Stimulated activated naive CD8-positive, alpha-beta T cell treated with anti-CD3 and anti-CD28 coated beads, Interleukin-15, Interleukin-2, amounts not matched to agents 100 ng/mL and 50 ng/mL, for 24 hours (primary cell): ENCODE measurements at regions not wholly inside any gene's neighbourhood (a gene's known extent, or its start where the extent isn't known, plus 50 kb on each side); places are given as distances from the start of the nearest gene placed in this dataset.
"Not testable (repeated sequence)": the region's sequence is repeated elsewhere in the genome, so short reads cannot be mapped to it uniquely, and the experiment has no call there.

ENCODE experiments used
- H3K27ac Mint-ChIP-seq: one replicate; pipeline ENCODE4 v1.8.0; 2021; ENCODE audit warnings: mild to moderate bottlenecking, mixed read lengths
- H3K27me3 Mint-ChIP-seq: one replicate; pipeline ENCODE4 v1.8.0; 2021; ENCODE audit warnings: mixed read lengths
- H3K36me3 Mint-ChIP-seq: one replicate; pipeline ENCODE4 v1.8.0; 2021; ENCODE audit warnings: low read depth, mixed read lengths
- H3K4me1 Mint-ChIP-seq: one replicate; pipeline ENCODE4 v1.8.0; 2021; ENCODE audit warnings: low read depth, mixed read lengths
- H3K4me3 Mint-ChIP-seq: one replicate; pipeline ENCODE4 v1.8.0; 2021; ENCODE audit warnings: mild to moderate bottlenecking, mixed read lengths
- H3K9me3 Mint-ChIP-seq: one replicate; pipeline ENCODE4 v1.8.0; 2021; ENCODE audit warnings: mixed read lengths

DNA sequence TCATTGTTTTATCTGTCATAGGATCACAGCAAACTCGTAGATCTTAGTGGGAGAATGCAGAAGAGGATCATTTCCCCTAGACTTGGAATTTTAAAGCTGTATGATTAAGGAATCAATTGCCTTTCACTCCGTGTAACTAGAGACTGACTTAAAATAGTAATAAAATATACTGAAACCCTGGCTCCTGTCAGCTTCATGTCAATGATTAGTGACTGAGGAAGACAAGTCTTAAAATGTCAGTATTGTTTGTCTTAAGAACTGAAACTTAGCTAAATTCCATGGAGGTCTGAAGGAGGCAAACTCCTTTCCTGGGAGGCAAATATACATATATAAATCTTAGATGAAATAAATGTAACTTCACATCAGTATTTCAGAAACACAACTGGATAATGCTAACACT is 1016.7 kb upstream of the PCDH10 start:
- no peaks in the 10 kb centered on the region for H3K36me3 Mint-ChIP-seq

GRCh38 chr4:132169660-132170059 is 979.4 kb upstream of the PCDH10 start:
- no peak overlapping the region for H3K27ac Mint-ChIP-seq
- H3K9me3 Mint-ChIP-seq: peaks cover 12% of the 10 kb centered on the region
- no peak overlapping the region for H3K4me3 Mint-ChIP-seq
- no peaks in the 10 kb centered on the region for H3K36me3 Mint-ChIP-seq
- H3K4me1 Mint-ChIP-seq: no peaks in the 10 kb centered on the region
- H3K27me3 Mint-ChIP-seq: no peaks in the 10 kb centered on the region

More for the DNA sequence above, 1016.7 kb upstream of the PCDH10 start:
- Mint-ChIP-seq H3K4me1 (no peaks in the 10 kb centered on the region), H3K9me3 (peaks cover 8% of the 10 kb centered on the region), H3K27me3 (no peaks in the 10 kb centered on the region), H3K4me3 (no peak overlapping the region), H3K27ac (no peak overlapping the region)

DNA sequence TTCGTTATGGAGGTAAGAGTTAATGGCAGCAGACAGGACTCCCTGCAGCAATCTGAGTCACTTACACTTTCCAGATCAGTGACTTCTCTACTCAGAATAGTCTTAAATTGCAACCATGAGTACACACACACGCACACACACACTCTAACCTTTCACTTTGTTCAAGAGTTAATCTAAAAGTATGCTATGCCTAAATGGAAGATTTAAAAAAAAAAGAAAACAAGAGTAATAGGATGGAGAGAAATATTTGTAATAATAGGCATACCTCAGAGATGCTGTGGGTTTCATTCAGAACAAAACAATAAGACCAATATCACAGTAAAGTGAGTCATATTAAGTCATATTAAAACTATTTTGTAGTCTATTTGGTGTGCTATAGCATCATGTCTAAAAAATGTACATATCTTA is 969.1 kb upstream of the PCDH10 start:
- H3K4me1 Mint-ChIP-seq: no peaks in the 10 kb centered on the region
- H3K4me3 Mint-ChIP-seq: no peak overlapping the region
- peaks cover 3% of the 10 kb centered on the region for H3K9me3 Mint-ChIP-seq
- H3K36me3 Mint-ChIP-seq: no peaks in the 10 kb centered on the region
- H3K27me3 Mint-ChIP-seq: no peaks in the 10 kb centered on the region
- no peak overlapping the region for H3K27ac Mint-ChIP-seq

DNA sequence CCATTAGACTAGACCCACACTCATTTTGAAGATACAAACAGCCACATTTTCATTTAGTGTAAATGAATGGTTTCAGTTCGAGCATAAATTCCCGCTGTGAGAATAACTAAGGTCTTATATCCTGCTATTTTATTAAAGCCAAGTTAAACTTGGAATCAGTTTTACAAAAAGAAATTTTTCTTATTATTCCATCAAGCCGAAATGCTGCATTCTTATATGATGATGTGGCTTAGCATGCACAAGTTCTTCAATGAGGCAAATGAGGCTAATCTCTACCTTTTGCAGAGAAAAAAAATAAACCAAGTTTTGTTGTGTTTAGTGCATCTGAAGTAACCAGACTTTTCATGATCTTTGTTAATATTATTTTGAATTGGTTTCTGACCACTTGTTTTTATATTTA is 953.9 kb upstream of the PCDH10 start:
- Mint-ChIP-seq H3K27ac (no peak overlapping the region), H3K4me3 (no peak overlapping the region), H3K4me1 (no peaks in the 10 kb centered on the region), H3K9me3 (no peaks in the 10 kb centered on the region), H3K36me3 (no peaks in the 10 kb centered on the region), H3K27me3 (no peaks in the 10 kb centered on the region)

DNA sequence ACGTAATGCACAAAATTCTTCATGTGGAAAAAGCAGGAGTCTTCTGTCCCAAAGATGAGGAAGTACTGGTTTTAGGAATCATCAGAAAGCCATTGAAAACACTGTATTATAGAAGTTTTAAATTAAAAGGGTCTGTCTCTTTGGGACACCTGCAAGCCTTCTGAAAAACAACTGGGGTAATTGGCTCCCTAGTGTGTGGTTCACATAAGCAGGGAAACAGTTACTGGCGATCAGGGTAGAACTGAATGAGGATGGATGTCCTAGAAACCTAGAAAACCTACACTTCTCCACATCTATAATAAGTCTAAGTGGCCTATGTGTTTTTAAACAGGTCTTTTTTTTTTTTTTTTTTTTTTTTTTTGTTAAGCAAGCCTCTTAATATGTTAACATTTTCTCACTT is 945.5 kb upstream of the PCDH10 start:
- no peak overlapping the region for H3K4me3 Mint-ChIP-seq
- no peaks in the 10 kb centered on the region for H3K9me3 Mint-ChIP-seq
- H3K36me3 Mint-ChIP-seq: no peaks in the 10 kb centered on the region
- H3K27ac Mint-ChIP-seq: no peak overlapping the region
- H3K4me1 Mint-ChIP-seq: no peaks in the 10 kb centered on the region
- H3K27me3 Mint-ChIP-seq: no peaks in the 10 kb centered on the region

DNA sequence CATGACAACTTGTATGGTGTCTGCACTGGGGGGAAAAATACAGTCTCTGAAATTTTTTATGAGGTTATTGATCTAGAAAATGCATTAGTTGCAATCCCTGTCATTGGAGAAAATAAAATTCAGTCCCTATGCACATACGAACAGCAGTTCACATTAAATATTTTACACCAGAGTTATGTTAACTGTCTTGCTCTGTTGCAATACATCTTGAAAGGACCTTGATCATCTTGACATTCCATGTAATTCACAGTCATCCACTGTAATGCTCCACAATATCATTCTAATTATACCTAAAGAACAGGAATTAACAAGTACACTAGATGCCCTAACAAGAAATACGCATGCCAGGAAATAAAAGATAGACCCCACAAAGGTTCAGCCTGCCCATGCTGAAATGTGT is 934.6 kb upstream of the PCDH10 start:
- no peaks in the 10 kb centered on the region for H3K27me3 Mint-ChIP-seq
- H3K27ac Mint-ChIP-seq: no peak overlapping the region
- H3K36me3 Mint-ChIP-seq: no peaks in the 10 kb centered on the region

GRCh38 chr4:132218406-132218805 is 930.7 kb upstream of the PCDH10 start:
- Mint-ChIP-seq H3K4me1 (no peaks in the 10 kb centered on the region), H3K27ac (no peak overlapping the region), H3K9me3 (peaks cover 5% of the 10 kb centered on the region), H3K36me3 (no peaks in the 10 kb centered on the region), H3K4me3 (no peak overlapping the region), H3K27me3 (no peaks in the 10 kb centered on the region)

More for the DNA sequence above, 934.6 kb upstream of the PCDH10 start:
- Mint-ChIP-seq H3K4me3 (no peak overlapping the region), H3K4me1 (no peaks in the 10 kb centered on the region), H3K9me3 (peaks cover 3% of the 10 kb centered on the region)

GRCh38 chr4:132227151-132227856 is 921.8 kb upstream of the PCDH10 start:
- Mint-ChIP-seq H3K27ac (no peak overlapping the region), H3K36me3 (no peaks in the 10 kb centered on the region), H3K27me3 (no peaks in the 10 kb centered on the region), H3K4me3 (no peak overlapping the region), H3K9me3 (peaks cover 10% of the 10 kb centered on the region), H3K4me1 (no peaks in the 10 kb centered on the region)

DNA sequence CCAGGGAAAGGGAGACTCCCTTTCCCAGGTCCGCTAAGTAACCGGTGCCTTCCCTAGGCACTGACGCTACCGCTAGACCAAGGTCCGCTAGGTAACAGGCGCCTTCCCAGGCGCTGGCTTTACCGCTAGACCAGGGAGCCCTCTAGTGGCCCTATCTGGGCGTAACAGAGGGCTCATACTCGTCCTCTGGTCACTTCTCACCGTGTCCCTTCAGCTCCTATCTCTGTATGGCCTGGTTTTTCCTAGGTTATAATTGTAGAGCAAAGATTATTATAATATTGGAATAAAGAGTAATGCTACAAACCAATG is 921.3 kb upstream of the PCDH10 start:
- H3K4me3 Mint-ChIP-seq, H3K9me3 Mint-ChIP-seq, H3K27me3 Mint-ChIP-seq, H3K27ac Mint-ChIP-seq, H3K4me1 Mint-ChIP-seq, H3K36me3 Mint-ChIP-seq: not testable (repeated sequence)

- Mint-ChIP-seq H3K27ac (no peak overlapping the region), H3K4me1 (no peaks in the 10 kb centered on the region), H3K36me3 (no peaks in the 10 kb centered on the region), H3K4me3 (no peak overlapping the region), H3K27me3 (no peaks in the 10 kb centered on the region), H3K9me3 (peaks cover 5% of the 10 kb centered on the region)
These were observed 920.4 kb upstream of the PCDH10 start for GRCh38 chr4:132228676-132229075.

GRCh38 chr4:132230025-132230424 is 919.1 kb upstream of the PCDH10 start:
- Mint-ChIP-seq H3K9me3 (peaks cover 8% of the 10 kb centered on the region), H3K27ac (no peak overlapping the region), H3K27me3 (no peaks in the 10 kb centered on the region), H3K36me3 (no peaks in the 10 kb centered on the region), H3K4me3 (no peak overlapping the region), H3K4me1 (no peaks in the 10 kb centered on the region)

DNA sequence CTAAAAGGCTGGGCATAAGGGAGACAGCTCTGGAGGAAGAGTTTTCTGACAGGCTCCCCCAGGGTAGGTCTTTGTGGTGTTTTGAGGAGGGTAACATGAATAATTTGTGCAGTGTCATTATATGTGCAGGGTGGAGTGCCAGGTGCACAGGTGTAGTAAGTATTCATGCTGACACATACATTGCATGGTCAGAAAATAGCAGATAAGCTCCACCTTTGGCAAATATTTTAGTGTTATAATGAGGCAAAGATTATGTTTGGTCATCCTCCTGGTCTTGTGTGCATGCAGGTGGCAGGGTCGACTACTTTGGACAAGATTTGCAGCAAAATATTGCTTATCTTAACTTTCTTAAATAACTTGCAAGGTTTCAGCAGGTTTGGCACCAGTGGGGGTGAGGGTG is 910.4 kb upstream of the PCDH10 start:
- no peaks in the 10 kb centered on the region for H3K36me3 Mint-ChIP-seq
- H3K9me3 Mint-ChIP-seq: peaks cover 8% of the 10 kb centered on the region
- H3K4me3 Mint-ChIP-seq: no peak overlapping the region
- no peak overlapping the region for H3K27ac Mint-ChIP-seq
- H3K4me1 Mint-ChIP-seq: no peaks in the 10 kb centered on the region
- no peaks in the 10 kb centered on the region for H3K27me3 Mint-ChIP-seq

GRCh38 chr4:132240081-132240480 is 909.0 kb upstream of the PCDH10 start:
- H3K4me3 Mint-ChIP-seq: no peak overlapping the region
- peaks cover 4% of the 10 kb centered on the region for H3K9me3 Mint-ChIP-seq
- H3K36me3 Mint-ChIP-seq: no peaks in the 10 kb centered on the region
- H3K27me3 Mint-ChIP-seq: no peaks in the 10 kb centered on the region
- no peak overlapping the region for H3K27ac Mint-ChIP-seq
- H3K4me1 Mint-ChIP-seq: no peaks in the 10 kb centered on the region

GRCh38 chr4:132245319-132245718 is 903.8 kb upstream of the PCDH10 start:
- H3K36me3 Mint-ChIP-seq: no peaks in the 10 kb centered on the region
- H3K4me3 Mint-ChIP-seq: no peak overlapping the region
- no peaks in the 10 kb centered on the region for H3K4me1 Mint-ChIP-seq
- H3K27ac Mint-ChIP-seq: no peak overlapping the region
- peaks cover 7% of the 10 kb centered on the region for H3K9me3 Mint-ChIP-seq
- H3K27me3 Mint-ChIP-seq: no peaks in the 10 kb centered on the region

DNA sequence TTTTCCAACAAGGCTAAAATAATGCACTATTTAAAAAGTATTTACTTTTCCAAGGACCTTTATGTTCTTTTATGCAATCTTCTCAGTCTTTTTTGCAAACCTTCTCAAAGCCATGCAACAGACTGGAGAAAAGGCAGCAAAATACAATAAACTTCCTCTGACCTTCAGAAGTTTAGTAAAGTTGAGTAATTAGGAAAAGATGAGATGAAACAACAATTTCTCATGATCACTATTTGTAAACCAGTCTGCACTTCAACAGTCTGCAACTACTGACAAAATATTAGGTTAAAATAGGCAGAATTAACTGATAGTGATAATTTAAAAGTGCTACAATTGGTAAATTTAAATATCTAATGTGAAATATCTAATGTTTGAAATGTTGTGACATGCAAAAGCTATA is 884.9 kb upstream of the PCDH10 start:
- Mint-ChIP-seq H3K4me3 (no peak overlapping the region), H3K4me1 (no peaks in the 10 kb centered on the region), H3K9me3 (peaks cover 4% of the 10 kb centered on the region), H3K27me3 (no peaks in the 10 kb centered on the region), H3K36me3 (no peaks in the 10 kb centered on the region), H3K27ac (no peak overlapping the region)

DNA sequence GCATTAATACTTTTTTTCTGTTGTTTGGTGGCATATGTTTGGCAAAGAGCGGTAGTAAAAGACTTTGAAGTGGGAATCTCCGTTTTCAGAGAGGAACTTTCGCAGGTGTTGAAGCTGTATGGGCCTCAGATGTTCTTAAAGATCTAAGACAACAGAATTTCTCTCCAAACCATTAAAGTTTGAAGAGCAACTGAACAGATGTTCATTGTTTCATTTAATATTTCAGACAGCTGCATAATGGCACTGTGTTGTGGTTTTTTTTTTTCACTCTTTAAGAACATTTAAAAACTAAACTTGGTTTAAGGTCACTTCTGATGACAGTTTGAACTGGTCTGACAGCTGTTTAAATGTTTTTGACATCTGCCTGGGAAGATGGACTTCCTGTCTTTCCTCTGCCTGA is 882.7 kb upstream of the PCDH10 start:
- Mint-ChIP-seq H3K36me3 (no peaks in the 10 kb centered on the region), H3K4me1 (no peaks in the 10 kb centered on the region), H3K27me3 (no peaks in the 10 kb centered on the region), H3K9me3 (peaks cover 4% of the 10 kb centered on the region), H3K27ac (no peak overlapping the region), H3K4me3 (no peak overlapping the region)
